WERI-Rb-1 (cell line): ENCODE measurements at regions not wholly inside any gene's neighbourhood (a gene's known extent, or its start where the extent isn't known, plus 50 kb on each side); places are given as distances from the start of the nearest gene placed in this dataset.
A peak's percentile ranks its signal among the peaks of the same experiment; 100 is the strongest.

ENCODE experiments used
- DNase-seq: peaks from one replicate; pipeline ENCODE4 v3.0.0-alpha.2; 2020
- H3K27ac ChIP-seq: fragments of 250-450 bp; sonication (Bioruptor Pico); 2 replicates; pipeline ENCODE4 v1.5.1; 2020; ENCODE audit warnings: mild to moderate bottlenecking, moderate library complexity
- H3K27me3 ChIP-seq: fragments of 250-450 bp; sonication (Bioruptor Pico); 2 replicates; pipeline ENCODE4 v1.5.1; 2021; ENCODE audit warnings: mild to moderate bottlenecking, low read depth, moderate library complexity; ENCODE audit not compliant: insufficient read depth, severe bottlenecking
- H3K36me3 ChIP-seq: fragments of 250-450 bp; sonication (Bioruptor Pico); 2 replicates; pipeline ENCODE4 v1.5.1; 2020; ENCODE audit warnings: mild to moderate bottlenecking, moderate library complexity
- H3K4me3 ChIP-seq: 2 replicates; pipeline ENCODE4 v1.5.1; 2011; ENCODE audit warnings: low read depth, mild to moderate bottlenecking, control low read depth, low read length
- H3K9me3 ChIP-seq: fragments of 250-450 bp; sonication (Bioruptor Pico); 2 replicates; pipeline ENCODE4 v1.5.1; 2021; ENCODE audit warnings: mild to moderate bottlenecking, moderate library complexity; ENCODE audit not compliant: severe bottlenecking
- CTCF ChIP-seq: IDR thresholded peaks from 2 replicates; pipeline ENCODE4 v1.5.1; 2011; ENCODE audit warnings: low read depth, mild to moderate bottlenecking, control low read depth, inconsistent platforms, low read length

GRCh38 chr14:54172562-54172961, 215.9 kb upstream of the BMP4 start:
- Histone ChIP-seq H3K4me3 (no peak overlapping the region), H3K36me3 (no peaks in the 10 kb centered on the region), H3K9me3 (no peaks in the 10 kb centered on the region), H3K27ac (no peak overlapping the region), H3K27me3 (peaks cover 64% of the 10 kb centered on the region)
- DNase-seq: no peak
- no peak for TF ChIP-seq CTCF

- DNase-seq: no peak
- TF ChIP-seq CTCF: no peak
- Histone ChIP-seq H3K36me3 (no peaks in the 10 kb centered on the region), H3K27ac (no peak overlapping the region), H3K9me3 (no peaks in the 10 kb centered on the region), H3K27me3 (peaks cover 74% of the 10 kb centered on the region), H3K4me3 (no peak overlapping the region)
Measured at GRCh38 chr14:54173802-54174201, 217.2 kb upstream of the BMP4 start.

- TF ChIP-seq CTCF: no peak
- H3K27ac ChIP-seq: no peak overlapping the region
- peaks cover 80% of the 10 kb centered on the region for H3K27me3 ChIP-seq
- H3K4me3 ChIP-seq: no peak overlapping the region
- no peak for DNase-seq
- H3K36me3 ChIP-seq: no peaks in the 10 kb centered on the region
- H3K9me3 ChIP-seq: no peaks in the 10 kb centered on the region
Measured at GRCh38 chr14:54174457-54174856, 217.8 kb upstream of the BMP4 start.

- peak; percentile 55 for DNase-seq
- H3K36me3 ChIP-seq: no peaks in the 10 kb centered on the region
- peaks cover 85% of the 10 kb centered on the region for H3K27me3 ChIP-seq
- H3K27ac ChIP-seq: no peak overlapping the region
- no peaks in the 10 kb centered on the region for H3K9me3 ChIP-seq
- H3K4me3 ChIP-seq: no peak overlapping the region
- peak; percentile 41; the same call in 1 of the 2 replicates for TF ChIP-seq CTCF
Measured at GRCh38 chr14:54175298-54175942, 218.8 kb upstream of the BMP4 start.

- H3K36me3 ChIP-seq: no peaks in the 10 kb centered on the region
- no peak overlapping the region for H3K4me3 ChIP-seq
- no peak for TF ChIP-seq CTCF
- H3K27ac ChIP-seq: no peak overlapping the region
- H3K9me3 ChIP-seq: no peaks in the 10 kb centered on the region
- H3K27me3 ChIP-seq: peaks cover 84% of the 10 kb centered on the region
- DNase-seq: no peak
Measured at GRCh38 chr14:54177019-54177418, 219.8 kb upstream of the CDKN3 start.
